Fibroblast of skin of back (primary cell): ENCODE measurements at regions not wholly inside any gene's neighbourhood (a gene's known extent, or its start where the extent isn't known, plus 50 kb on each side); places are given as distances from the start of the nearest gene placed in this dataset.
"Not testable (repeated sequence)": the region's sequence is repeated elsewhere in the genome, so short reads cannot be mapped to it uniquely, and the experiment has no call there.

Experiments used
- DNase-seq: peaks from one replicate; pipeline ENCODE4 v3.0.0-alpha.2; 2013

GRCh38 chr2:129813404-129813803, 166.1 kb upstream of the RAB6C start:
- DNase-seq: no peak

- no peak for DNase-seq
Observed at GRCh38 chr2:129816813-129817574, 162.5 kb upstream of the RAB6C start.

GRCh38 chr2:129819855-129820254, 159.6 kb upstream of the RAB6C start:
- DNase-seq: no peak

GRCh38 chr2:129820908-129821307, 158.6 kb upstream of the RAB6C start:
- no peak for DNase-seq

- DNase-seq: no peak
Observed at GRCh38 chr2:129821445-129821844, 158.0 kb upstream of the RAB6C start.

- no peak for DNase-seq
Observed at GRCh38 chr2:129823044-129823443, 156.4 kb upstream of the RAB6C start.

- DNase-seq: no peak
Observed at GRCh38 chr2:129827311-129828090, 152.0 kb upstream of the RAB6C start.

GRCh38 chr2:129828792-129829191, 150.7 kb upstream of the RAB6C start:
- DNase-seq: no peak

GRCh38 chr2:129829588-129829987, 149.9 kb upstream of the RAB6C start:
- DNase-seq: no peak

- no peak for DNase-seq
Observed at GRCh38 chr2:129831018-129831417, 148.4 kb upstream of the RAB6C start.

GRCh38 chr2:129833465-129833864, 146.0 kb upstream of the RAB6C start:
- DNase-seq: not testable (repeated sequence)

- DNase-seq: no peak
Observed at GRCh38 chr2:129847043-129847442, 132.4 kb upstream of the RAB6C start.

GRCh38 chr2:129849559-129850160, 129.8 kb upstream of the RAB6C start:
- DNase-seq: peak; percentile 70

GRCh38 chr2:129857200-129857599, 122.3 kb upstream of the RAB6C start:
- no peak for DNase-seq

- DNase-seq: no peak
Observed at GRCh38 chr2:129859175-129859574, 120.3 kb upstream of the RAB6C start.

- DNase-seq: no peak
Observed at GRCh38 chr2:129860088-129860487, 119.4 kb upstream of the RAB6C start.

GRCh38 chr2:129861666-129862288, 117.7 kb upstream of the RAB6C start:
- DNase-seq: no peak

- no peak for DNase-seq
Observed at GRCh38 chr2:129862668-129863067, 116.8 kb upstream of the RAB6C start.

- DNase-seq: no peak
Observed at GRCh38 chr2:129863350-129863749, 116.1 kb upstream of the RAB6C start.

- DNase-seq: no peak
Observed at GRCh38 chr2:129864719-129865118, 114.7 kb upstream of the RAB6C start.

GRCh38 chr2:129865976-129866375, 113.5 kb upstream of the RAB6C start:
- DNase-seq: no peak

- no peak for DNase-seq
Observed at GRCh38 chr2:129866391-129866790, 113.1 kb upstream of the RAB6C start.

GRCh38 chr2:129868151-129868550, 111.3 kb upstream of the RAB6C start:
- DNase-seq: no peak
